Vagina (tissue), 2 donors: ENCODE measurements at regions not wholly inside any gene's neighbourhood (a gene's known extent, or its start where the extent isn't known, plus 50 kb on each side); places are given as distances from the start of the nearest gene placed in this dataset.

Source experiments
- CTCF ChIP-seq, 3 experiments: fragments of 450-650 bp in 2 of 3; fragments of 200-600 bp in 1 of 3; sonication (generic) in 1 of 3; IDR thresholded peaks; one replicate each; pipeline ENCODE4 v1.5.1; 2017 to 2019; ENCODE audit warnings: antibody characterized with exemption in 3 of 3, mild to moderate bottlenecking in 2 of 3, moderate library complexity in 2 of 3
- POLR2A ChIP-seq, 2 donors: fragments of 450-650 bp; IDR thresholded peaks; one replicate each; pipeline ENCODE4 v1.6.1; 2017; ENCODE audit warnings: antibody characterized with exemption in 2 of 2, mild to moderate bottlenecking in 2 of 2, moderate library complexity in 2 of 2

GRCh38 chr15:89385596-89386331 is 51.1 kb upstream of the POLG start:
- no peak for TF ChIP-seq CTCF (IDR thresholded peaks at IDR 0.05)
- no peak for TF ChIP-seq POLR2A (IDR thresholded peaks at IDR 0.05)
